ENCODE measurements at regions not wholly inside any gene's neighbourhood (a gene's known extent, or its start where the extent isn't known, plus 50 kb on each side); places are given as distances from the start of the nearest gene placed in this dataset.

DNA sequence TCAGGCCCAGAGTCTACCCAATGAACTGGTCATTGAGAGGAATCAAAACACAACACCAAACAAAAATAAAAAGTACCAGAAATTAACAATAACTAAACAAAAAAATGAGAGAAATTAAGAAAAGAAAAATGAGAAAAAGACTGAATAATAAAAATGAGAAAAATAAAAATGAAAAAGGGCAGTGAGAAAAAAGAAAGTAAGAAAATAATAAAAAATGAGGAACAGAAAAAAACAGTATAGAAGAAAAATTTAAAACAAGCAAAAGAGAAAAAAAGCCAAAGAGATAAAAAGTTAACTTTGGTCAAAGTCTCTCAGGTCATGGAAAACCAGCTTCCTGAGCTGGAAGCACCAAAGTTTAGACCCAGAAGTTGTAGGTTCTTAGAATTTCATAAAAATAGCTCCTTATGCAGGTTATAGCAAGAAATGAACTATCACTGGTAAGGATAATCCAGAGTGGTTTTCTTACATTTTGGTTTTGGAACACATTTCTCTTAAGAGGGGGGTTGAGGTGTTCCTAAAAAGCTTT, 51.0 kb upstream of the WDR17 start:
- no peak for TF ChIP-seq ZNF512 (CRISPR knock-in tag; IDR thresholded peaks at IDR 0.05; ENCODE audit: borderline replicate concordance)
- TF ChIP-seq CTCF (IDR thresholded peaks at IDR 0.05): no peak
- TF ChIP-seq TP53 (CRISPR knock-in tag; IDR thresholded peaks at IDR 0.05): no peak
- no peak for TF ChIP-seq SMAD4 (CRISPR knock-in tag; IDR thresholded peaks at IDR 0.05)
- TF ChIP-seq OVOL2 (CRISPR knock-in tag; IDR thresholded peaks at IDR 0.05; ENCODE audit: borderline replicate concordance): no peak
- no peak for TF ChIP-seq NR1H2 (CRISPR knock-in tag; IDR thresholded peaks at IDR 0.05)
- TF ChIP-seq ATF6 (CRISPR knock-in tag; IDR thresholded peaks at IDR 0.05): no peak
- TF ChIP-seq ZBTB21 (CRISPR knock-in tag; IDR thresholded peaks at IDR 0.05; ENCODE audit: borderline replicate concordance): no peak
- no peak for TF ChIP-seq ATF3 (CRISPR knock-in tag; conservative IDR thresholded peaks at IDR 0.05)

All from WTC11 (cell line).